ENCODE measurements at regions not wholly inside any gene's neighbourhood (a gene's known extent, or its start where the extent isn't known, plus 50 kb on each side); places are given as distances from the start of the nearest gene placed in this dataset.

- Histone ChIP-seq H3K4me3 (no peak overlapping the region), H3K27ac (replicated peaks) (no peak overlapping the region), H3K4me1 (no peaks in the 10 kb centered on the region), H3K9me3 (replicated peaks) (no peaks in the 10 kb centered on the region), H3K36me3 (no peaks in the 10 kb centered on the region), H3K27me3 (ENCODE audit: low read depth) (no peaks in the 10 kb centered on the region)
- TF ChIP-seq, protein P1, sequence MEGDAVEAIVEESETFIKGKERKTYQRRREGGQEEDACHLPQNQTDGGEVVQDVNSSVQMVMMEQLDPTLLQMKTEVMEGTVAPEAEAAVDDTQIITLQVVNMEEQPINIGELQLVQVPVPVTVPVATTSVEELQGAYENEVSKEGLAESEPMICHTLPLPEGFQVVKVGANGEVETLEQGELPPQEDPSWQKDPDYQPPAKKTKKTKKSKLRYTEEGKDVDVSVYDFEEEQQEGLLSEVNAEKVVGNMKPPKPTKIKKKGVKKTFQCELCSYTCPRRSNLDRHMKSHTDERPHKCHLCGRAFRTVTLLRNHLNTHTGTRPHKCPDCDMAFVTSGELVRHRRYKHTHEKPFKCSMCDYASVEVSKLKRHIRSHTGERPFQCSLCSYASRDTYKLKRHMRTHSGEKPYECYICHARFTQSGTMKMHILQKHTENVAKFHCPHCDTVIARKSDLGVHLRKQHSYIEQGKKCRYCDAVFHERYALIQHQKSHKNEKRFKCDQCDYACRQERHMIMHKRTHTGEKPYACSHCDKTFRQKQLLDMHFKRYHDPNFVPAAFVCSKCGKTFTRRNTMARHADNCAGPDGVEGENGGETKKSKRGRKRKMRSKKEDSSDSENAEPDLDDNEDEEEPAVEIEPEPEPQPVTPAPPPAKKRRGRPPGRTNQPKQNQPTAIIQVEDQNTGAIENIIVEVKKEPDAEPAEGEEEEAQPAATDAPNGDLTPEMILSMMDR (IDR thresholded peaks at IDR 0.05; ENCODE audit: borderline replicate concordance), result no peak
- DNase-seq, result no peak
- intact Hi-C loops (cut with micrococcal nuclease), result no loop called here
Observed at GRCh38 chr12:93042283-93042682, 113.2 kb upstream of the EEA1 start.

DNA sequence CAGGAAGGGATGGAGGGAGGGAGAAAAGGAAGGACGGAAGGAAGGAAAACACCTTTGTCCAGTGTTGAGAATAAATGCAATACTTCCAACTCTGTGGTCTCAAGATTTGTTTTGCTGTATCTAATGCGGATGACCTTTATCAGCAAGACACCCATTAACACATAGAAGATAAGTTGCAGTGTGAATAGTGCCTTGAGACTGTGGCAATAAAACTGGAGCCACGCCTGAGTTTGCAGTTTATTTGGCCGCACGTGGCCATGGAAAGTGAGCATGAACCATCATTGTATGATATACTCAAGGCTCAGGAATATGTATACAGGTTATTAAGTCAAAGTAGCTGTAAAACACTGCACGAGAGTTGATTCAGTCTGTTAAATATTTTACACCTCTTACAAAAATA lies 113.6 kb upstream of the EEA1 start:
- H3K27ac ChIP-seq (replicated peaks), result no peak overlapping the region
- H3K4me3 ChIP-seq, result no peak overlapping the region
- no peaks in the 10 kb centered on the region for H3K36me3 ChIP-seq
- DNase-seq, result no peak
- TF ChIP-seq, protein P1 (IDR thresholded peaks at IDR 0.05; ENCODE audit: borderline replicate concordance), result no peak
- no peaks in the 10 kb centered on the region for H3K9me3 ChIP-seq (replicated peaks)
- H3K4me1 ChIP-seq, result no peaks in the 10 kb centered on the region
- intact Hi-C loops (cut with micrococcal nuclease), result no loop called here
- H3K27me3 ChIP-seq (ENCODE audit: low read depth), result no peaks in the 10 kb centered on the region

- intact Hi-C loops (cut with micrococcal nuclease), result no loop called here
- no peak overlapping the region for H3K4me3 ChIP-seq
- no peak for DNase-seq
- H3K4me1 ChIP-seq, result no peaks in the 10 kb centered on the region
- no peaks in the 10 kb centered on the region for H3K9me3 ChIP-seq (replicated peaks)
- TF ChIP-seq, protein P1 (IDR thresholded peaks at IDR 0.05; ENCODE audit: borderline replicate concordance), result no peak
- no peaks in the 10 kb centered on the region for H3K27me3 ChIP-seq (ENCODE audit: low read depth)
- H3K27ac ChIP-seq (replicated peaks), result no peak overlapping the region
- H3K36me3 ChIP-seq, result no peaks in the 10 kb centered on the region
Observed at GRCh38 chr12:93043192-93043876, 114.2 kb upstream of the EEA1 start.

- TF ChIP-seq, protein P1 (IDR thresholded peaks at IDR 0.05; ENCODE audit: borderline replicate concordance), result no peak
- H3K27ac ChIP-seq (replicated peaks), result no peak overlapping the region
- no peaks in the 10 kb centered on the region for H3K36me3 ChIP-seq
- no peaks in the 10 kb centered on the region for H3K9me3 ChIP-seq (replicated peaks)
- intact Hi-C loops (cut with micrococcal nuclease), result no loop called here
- no peak overlapping the region for H3K4me3 ChIP-seq
- no peak for DNase-seq
- no peaks in the 10 kb centered on the region for H3K27me3 ChIP-seq (ENCODE audit: low read depth)
- H3K4me1 ChIP-seq, result no peaks in the 10 kb centered on the region
Observed at GRCh38 chr12:93043877-93044209, 114.7 kb upstream of the EEA1 start.

DNA sequence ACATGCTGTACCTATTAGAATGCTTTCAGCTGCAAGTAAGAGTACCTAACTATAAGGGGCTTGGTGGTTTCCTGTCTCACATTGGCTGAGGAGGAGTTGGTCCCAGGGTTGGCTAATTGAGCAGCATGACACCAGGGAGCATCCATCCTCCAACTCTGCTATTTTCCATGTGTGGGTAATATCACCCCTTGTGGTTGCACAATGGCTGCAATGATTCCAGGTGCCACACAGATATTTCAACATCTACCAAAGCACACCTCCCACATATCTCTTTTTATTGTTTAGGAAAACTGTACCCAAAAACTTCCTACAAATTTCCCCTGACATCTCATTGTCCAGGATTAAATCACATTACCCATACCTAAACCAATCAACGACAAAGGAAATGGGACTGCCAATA lies 118.0 kb upstream of the EEA1 start:
- H3K4me3 ChIP-seq, result no peak overlapping the region
- DNase-seq, result no peak
- no peak overlapping the region for H3K27ac ChIP-seq (replicated peaks)
- TF ChIP-seq, protein P1 (IDR thresholded peaks at IDR 0.05; ENCODE audit: borderline replicate concordance), result no peak
- peaks cover 12% of the 10 kb centered on the region for H3K4me1 ChIP-seq
- no peaks in the 10 kb centered on the region for H3K27me3 ChIP-seq (ENCODE audit: low read depth)
- H3K36me3 ChIP-seq, result no peaks in the 10 kb centered on the region
- intact Hi-C loops (cut with micrococcal nuclease), result no loop called here
- H3K9me3 ChIP-seq (replicated peaks), result no peaks in the 10 kb centered on the region
